GM12892 (cell line): ENCODE measurements at regions not wholly inside any gene's neighbourhood (a gene's known extent, or its start where the extent isn't known, plus 50 kb on each side); places are given as distances from the start of the nearest gene placed in this dataset.

ENCODE experiments used
- POLR2A ChIP-seq: IDR thresholded peaks from 2 replicates; pipeline ENCODE4 v1.6.1; 2011; ENCODE audit warnings: low read depth, low read length, control low read depth
- POLR2AphosphoS5 ChIP-seq: IDR thresholded peaks from 2 replicates; pipeline ENCODE4 v1.6.1; 2011; ENCODE audit warnings: low read depth, low read length, control low read depth
- TAF1 ChIP-seq: IDR thresholded peaks from 2 replicates; pipeline ENCODE4 v1.6.1; 2011; ENCODE audit warnings: low read depth, mild to moderate bottlenecking, control low read depth, low read length, borderline replicate concordance

GRCh38 chr9:108162664-108163063 lies 673.1 kb upstream of the KLF4 start:
- TF ChIP-seq TAF1 (no peak), POLR2A (no peak), POLR2AphosphoS5 (no peak)
